ENCODE measurements at regions not wholly inside any gene's neighbourhood (a gene's known extent, or its start where the extent isn't known, plus 50 kb on each side); places are given as distances from the start of the nearest gene placed in this dataset.

DNA sequence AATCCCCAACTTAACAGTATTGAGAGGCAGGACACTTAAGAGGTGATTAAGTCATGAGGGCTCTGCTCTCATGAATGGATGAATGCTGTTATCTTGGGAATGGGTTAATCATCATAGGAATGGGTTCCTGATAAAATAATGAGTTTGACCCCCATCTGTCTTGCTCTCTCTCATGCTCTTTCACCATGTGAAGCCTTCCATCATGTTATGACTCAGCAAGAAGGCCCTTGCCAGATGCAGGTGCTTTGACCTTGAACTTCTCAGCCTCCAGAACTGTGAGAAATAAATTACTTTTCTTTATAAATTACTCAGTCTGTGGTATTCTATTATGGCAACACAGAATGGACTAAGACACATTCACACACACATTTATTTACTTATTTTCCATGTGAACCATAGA is 89.0 kb upstream of the PPM1H start:
- TF ChIP-seq, protein P1, sequence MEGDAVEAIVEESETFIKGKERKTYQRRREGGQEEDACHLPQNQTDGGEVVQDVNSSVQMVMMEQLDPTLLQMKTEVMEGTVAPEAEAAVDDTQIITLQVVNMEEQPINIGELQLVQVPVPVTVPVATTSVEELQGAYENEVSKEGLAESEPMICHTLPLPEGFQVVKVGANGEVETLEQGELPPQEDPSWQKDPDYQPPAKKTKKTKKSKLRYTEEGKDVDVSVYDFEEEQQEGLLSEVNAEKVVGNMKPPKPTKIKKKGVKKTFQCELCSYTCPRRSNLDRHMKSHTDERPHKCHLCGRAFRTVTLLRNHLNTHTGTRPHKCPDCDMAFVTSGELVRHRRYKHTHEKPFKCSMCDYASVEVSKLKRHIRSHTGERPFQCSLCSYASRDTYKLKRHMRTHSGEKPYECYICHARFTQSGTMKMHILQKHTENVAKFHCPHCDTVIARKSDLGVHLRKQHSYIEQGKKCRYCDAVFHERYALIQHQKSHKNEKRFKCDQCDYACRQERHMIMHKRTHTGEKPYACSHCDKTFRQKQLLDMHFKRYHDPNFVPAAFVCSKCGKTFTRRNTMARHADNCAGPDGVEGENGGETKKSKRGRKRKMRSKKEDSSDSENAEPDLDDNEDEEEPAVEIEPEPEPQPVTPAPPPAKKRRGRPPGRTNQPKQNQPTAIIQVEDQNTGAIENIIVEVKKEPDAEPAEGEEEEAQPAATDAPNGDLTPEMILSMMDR (IDR thresholded peaks at IDR 0.05): no peak
- TF ChIP-seq POLR2AphosphoS5 (IDR thresholded peaks at IDR 0.05) (no peak), POLR2A (IDR thresholded peaks at IDR 0.05) (no peak), EP300 (IDR thresholded peaks at IDR 0.05) (no peak)

All from upper lobe of left lung (tissue), 4 donors.